SJCRH30 (cell line): ENCODE measurements at regions not wholly inside any gene's neighbourhood (a gene's known extent, or its start where the extent isn't known, plus 50 kb on each side); places are given as distances from the start of the nearest gene placed in this dataset.
A peak's percentile ranks its signal among the peaks of the same experiment; 100 is the strongest.

Experiments
- DNase-seq, 2 experiments: peaks; one replicate each; pipeline ENCODE4 v3.0.0-alpha.2; 2015 to 2020
- H3K27ac ChIP-seq: fragments of 250-450 bp; sonication (Bioruptor Pico); 2 replicates; pipeline ENCODE4 v1.5.1; 2020; ENCODE audit warnings: mild to moderate bottlenecking, moderate library complexity
- H3K27me3 ChIP-seq: fragments of 250-450 bp; sonication (Bioruptor Pico); 2 replicates; pipeline ENCODE4 v1.5.1; 2020; ENCODE audit warnings: mild to moderate bottlenecking, moderate library complexity
- H3K36me3 ChIP-seq: fragments of 250-450 bp; sonication (Bioruptor Pico); 2 replicates; pipeline ENCODE4 v1.5.1; 2020; ENCODE audit warnings: mild to moderate bottlenecking, moderate library complexity
- H3K4me1 ChIP-seq: fragments of 250-450 bp; sonication (Bioruptor Pico); 2 replicates; pipeline ENCODE4 v1.5.1; 2020; ENCODE audit warnings: mild to moderate bottlenecking, moderate library complexity
- H3K4me3 ChIP-seq: fragments of 250-450 bp; sonication (Bioruptor Pico); 2 replicates; pipeline ENCODE4 v1.5.1; 2020; ENCODE audit warnings: mild to moderate bottlenecking, moderate library complexity
- H3K9me3 ChIP-seq: fragments of 250-450 bp; sonication (Bioruptor Pico); replicated peaks from 2 replicates; pipeline ENCODE4 v1.5.1; 2020; ENCODE audit warnings: mild to moderate bottlenecking, moderate library complexity

GRCh38 chr5:29079771-29080170, 2041.4 kb upstream of the CDH9 start:
- no peaks in the 10 kb centered on the region for H3K4me1 ChIP-seq
- no peak overlapping the region for H3K27ac ChIP-seq
- no peaks in the 10 kb centered on the region for H3K36me3 ChIP-seq
- no peak overlapping the region for H3K4me3 ChIP-seq
- H3K9me3 ChIP-seq = no peaks in the 10 kb centered on the region
- no peaks in the 10 kb centered on the region for H3K27me3 ChIP-seq
- DNase-seq = peak; percentile 2

- H3K9me3 ChIP-seq = no peaks in the 10 kb centered on the region
- no peak overlapping the region for H3K4me3 ChIP-seq
- DNase-seq = no peak
- no peaks in the 10 kb centered on the region for H3K4me1 ChIP-seq
- H3K36me3 ChIP-seq = no peaks in the 10 kb centered on the region
- H3K27me3 ChIP-seq = no peaks in the 10 kb centered on the region
- H3K27ac ChIP-seq = no peak overlapping the region
These were observed 2039.1 kb upstream of the CDH9 start for GRCh38 chr5:29077451-29077850.

- no peak overlapping the region for H3K27ac ChIP-seq
- no peak for DNase-seq
- H3K36me3 ChIP-seq = no peaks in the 10 kb centered on the region
- no peaks in the 10 kb centered on the region for H3K27me3 ChIP-seq
- no peaks in the 10 kb centered on the region for H3K9me3 ChIP-seq
- H3K4me3 ChIP-seq = no peak overlapping the region
- no peaks in the 10 kb centered on the region for H3K4me1 ChIP-seq
These were observed 2030.7 kb upstream of the CDH9 start for GRCh38 chr5:29069104-29069402.

GRCh38 chr5:29061381-29061780, 2023.0 kb upstream of the CDH9 start:
- Histone ChIP-seq H3K4me1 (no peaks in the 10 kb centered on the region), H3K9me3 (no peaks in the 10 kb centered on the region), H3K27ac (no peak overlapping the region), H3K4me3 (no peak overlapping the region), H3K36me3 (no peaks in the 10 kb centered on the region), H3K27me3 (no peaks in the 10 kb centered on the region)
- DNase-seq = no peak

- no peaks in the 10 kb centered on the region for H3K9me3 ChIP-seq
- H3K36me3 ChIP-seq = no peaks in the 10 kb centered on the region
- H3K27ac ChIP-seq = no peak overlapping the region
- H3K4me3 ChIP-seq = no peak overlapping the region
- DNase-seq = no peak
- no peaks in the 10 kb centered on the region for H3K4me1 ChIP-seq
- no peaks in the 10 kb centered on the region for H3K27me3 ChIP-seq
These were observed 2016.3 kb upstream of the CDH9 start for GRCh38 chr5:29054694-29055093.

GRCh38 chr5:29054282-29054681, 2015.9 kb upstream of the CDH9 start:
- no peak overlapping the region for H3K27ac ChIP-seq
- no peaks in the 10 kb centered on the region for H3K4me1 ChIP-seq
- H3K36me3 ChIP-seq = no peaks in the 10 kb centered on the region
- no peaks in the 10 kb centered on the region for H3K9me3 ChIP-seq
- no peak overlapping the region for H3K4me3 ChIP-seq
- no peaks in the 10 kb centered on the region for H3K27me3 ChIP-seq
- DNase-seq = no peak

- H3K27ac ChIP-seq = no peak overlapping the region
- no peaks in the 10 kb centered on the region for H3K36me3 ChIP-seq
- no peak for DNase-seq
- H3K9me3 ChIP-seq = no peaks in the 10 kb centered on the region
- no peak overlapping the region for H3K4me3 ChIP-seq
- no peaks in the 10 kb centered on the region for H3K27me3 ChIP-seq
- no peaks in the 10 kb centered on the region for H3K4me1 ChIP-seq
These were observed 2013.1 kb upstream of the CDH9 start for GRCh38 chr5:29051509-29051908.

GRCh38 chr5:29042152-29042551, 2003.8 kb upstream of the CDH9 start:
- Histone ChIP-seq H3K4me1 (no peaks in the 10 kb centered on the region), H3K4me3 (no peak overlapping the region), H3K9me3 (no peaks in the 10 kb centered on the region), H3K27me3 (no peaks in the 10 kb centered on the region), H3K27ac (no peak overlapping the region), H3K36me3 (no peaks in the 10 kb centered on the region)
- no peak for DNase-seq

- Histone ChIP-seq H3K36me3 (no peaks in the 10 kb centered on the region), H3K27ac (no peak overlapping the region), H3K4me3 (no peak overlapping the region), H3K27me3 (no peaks in the 10 kb centered on the region), H3K9me3 (no peaks in the 10 kb centered on the region), H3K4me1 (no peaks in the 10 kb centered on the region)
- DNase-seq = no peak
These were observed 2002.0 kb upstream of the CDH9 start for GRCh38 chr5:29040404-29040803.

- Histone ChIP-seq H3K36me3 (no peaks in the 10 kb centered on the region), H3K27ac (no peak overlapping the region), H3K4me3 (no peak overlapping the region), H3K4me1 (no peaks in the 10 kb centered on the region), H3K27me3 (no peaks in the 10 kb centered on the region), H3K9me3 (no peaks in the 10 kb centered on the region)
- no peak for DNase-seq
These were observed 2001.6 kb upstream of the CDH9 start for GRCh38 chr5:29039994-29040393.

- Histone ChIP-seq H3K36me3 (no peaks in the 10 kb centered on the region), H3K27ac (no peak overlapping the region), H3K9me3 (no peaks in the 10 kb centered on the region), H3K4me1 (no peaks in the 10 kb centered on the region), H3K4me3 (no peak overlapping the region), H3K27me3 (no peaks in the 10 kb centered on the region)
- no peak for DNase-seq
These were observed 1999.3 kb upstream of the CDH9 start for GRCh38 chr5:29037716-29038115.

GRCh38 chr5:29024052-29024451, 1985.7 kb upstream of the CDH9 start:
- H3K36me3 ChIP-seq = no peaks in the 10 kb centered on the region
- no peak overlapping the region for H3K27ac ChIP-seq
- DNase-seq = no peak
- no peaks in the 10 kb centered on the region for H3K27me3 ChIP-seq
- H3K9me3 ChIP-seq = no peaks in the 10 kb centered on the region
- no peak overlapping the region for H3K4me3 ChIP-seq
- no peaks in the 10 kb centered on the region for H3K4me1 ChIP-seq

GRCh38 chr5:29023541-29023940, 1985.2 kb upstream of the CDH9 start:
- Histone ChIP-seq H3K9me3 (no peaks in the 10 kb centered on the region), H3K27me3 (no peaks in the 10 kb centered on the region), H3K27ac (no peak overlapping the region), H3K36me3 (no peaks in the 10 kb centered on the region), H3K4me3 (no peak overlapping the region), H3K4me1 (no peaks in the 10 kb centered on the region)
- no peak for DNase-seq

- Histone ChIP-seq H3K27ac (no peak overlapping the region), H3K4me1 (no peaks in the 10 kb centered on the region), H3K9me3 (no peaks in the 10 kb centered on the region), H3K4me3 (no peak overlapping the region), H3K36me3 (no peaks in the 10 kb centered on the region), H3K27me3 (no peaks in the 10 kb centered on the region)
- no peak for DNase-seq
These were observed 1979.1 kb upstream of the CDH9 start for GRCh38 chr5:29017501-29017900.

- no peaks in the 10 kb centered on the region for H3K9me3 ChIP-seq
- no peak overlapping the region for H3K27ac ChIP-seq
- no peaks in the 10 kb centered on the region for H3K27me3 ChIP-seq
- DNase-seq = no peak
- no peaks in the 10 kb centered on the region for H3K4me1 ChIP-seq
- no peaks in the 10 kb centered on the region for H3K36me3 ChIP-seq
- no peak overlapping the region for H3K4me3 ChIP-seq
These were observed 1977.7 kb upstream of the CDH9 start for GRCh38 chr5:29016067-29016466.

GRCh38 chr5:29015523-29015922, 1977.1 kb upstream of the CDH9 start:
- Histone ChIP-seq H3K27ac (no peak overlapping the region), H3K4me1 (no peaks in the 10 kb centered on the region), H3K27me3 (no peaks in the 10 kb centered on the region), H3K36me3 (no peaks in the 10 kb centered on the region), H3K4me3 (no peak overlapping the region), H3K9me3 (no peaks in the 10 kb centered on the region)
- no peak for DNase-seq

- DNase-seq = peak in 1 of 2 experiments; percentile 4
- Histone ChIP-seq H3K27me3 (no peaks in the 10 kb centered on the region), H3K4me1 (no peaks in the 10 kb centered on the region), H3K36me3 (no peaks in the 10 kb centered on the region), H3K4me3 (no peak overlapping the region), H3K9me3 (no peaks in the 10 kb centered on the region), H3K27ac (no peak overlapping the region)
These were observed 1967.0 kb upstream of the CDH9 start for GRCh38 chr5:29005386-29005785.
